PC-3 (cell line): ENCODE measurements at regions not wholly inside any gene's neighbourhood (a gene's known extent, or its start where the extent isn't known, plus 50 kb on each side); places are given as distances from the start of the nearest gene placed in this dataset.

Experiments
- ATAC-seq: fragments of 200-7000 bp; cut with Tn5 transposase; 2 replicates; pipeline ENCODE4 v1.9.1; 2020; ENCODE audit warnings: mild to moderate bottlenecking, moderate library complexity
- BruUV-seq: library from RNA; stranded (reverse); fragments of 400-500 nt; replicated peaks from 2 replicates; lab custom pipeline; 2021; lab: Mats Ljungman, UMichigan
- CTCF ChIA-PET: fragments of 300-600 bp; sonication (Branson Sonifier 250); formaldehyde crosslinking; loops from one replicate; lab custom pipeline; 2022; ENCODE audit warnings: antibody characterized with exemption; lab: Charles Lee
- POLR2A ChIA-PET: fragments of 300-600 bp; sonication (Branson Sonifier 250); formaldehyde crosslinking; loops from one replicate; lab custom pipeline; 2022; ENCODE audit warnings: antibody characterized with exemption; ENCODE audit not compliant: unreplicated experiment; lab: Charles Lee
- DNase-seq: peaks from one replicate; pipeline ENCODE4 v3.0.0-alpha.2; 2015
- H2AFZ ChIP-seq: fragments of 300-600 bp; sonication (generic); 2 replicates; pipeline ENCODE4 v1.6.0; 2016; ENCODE audit warnings: antibody characterized with exemption, low read length
- H3F3A ChIP-seq: fragments of 300-600 bp; sonication (generic); one replicate; pipeline ENCODE4 v1.6.0; 2017; ENCODE audit warnings: antibody characterized with exemption, low read length, control low read depth, mild to moderate bottlenecking; ENCODE audit not compliant: unreplicated experiment
- H3K27ac ChIP-seq: fragments of 300-600 bp; sonication (generic); 2 replicates; pipeline ENCODE4 v1.5.1; 2016; ENCODE audit warnings: mild to moderate bottlenecking, low read length
- H3K27me3 ChIP-seq: fragments of 300-600 bp; sonication (generic); 2 replicates; pipeline ENCODE4 v1.6.1; 2016; ENCODE audit warnings: low read length, mixed read lengths
- H3K36me3 ChIP-seq: fragments of 300-600 bp; sonication (generic); 2 replicates; pipeline ENCODE4 v1.6.1; 2016; ENCODE audit warnings: low read depth, mixed run types, low read length, mixed read lengths
- H3K4me1 ChIP-seq: fragments of 300-600 bp; sonication (generic); 2 replicates; pipeline ENCODE4 v1.5.1; 2016; ENCODE audit warnings: low read length; ENCODE audit not compliant: insufficient read depth
- H3K4me2 ChIP-seq: fragments of 300-600 bp; sonication (generic); 2 replicates; pipeline ENCODE4 v1.6.0; 2016; ENCODE audit warnings: low read length
- H3K4me3 ChIP-seq: fragments of 300-600 bp; sonication (generic); 2 replicates; pipeline ENCODE4 v1.5.1; 2016; ENCODE audit warnings: mild to moderate bottlenecking, low read length, mixed read lengths
- H3K79me2 ChIP-seq: fragments of 300-600 bp; sonication (generic); 2 replicates; pipeline ENCODE4 v1.6.1; 2017; ENCODE audit warnings: low read length, mixed read lengths
- H3K9ac ChIP-seq: fragments of 300-600 bp; sonication (generic); 2 replicates; pipeline ENCODE4 v1.6.0; 2016; ENCODE audit warnings: mild to moderate bottlenecking, low read length
- H3K9me2 ChIP-seq: fragments of 300-600 bp; sonication (generic); replicated peaks from 2 replicates; pipeline ENCODE4 v1.6.1; 2016; ENCODE audit warnings: mixed run types, low read length, mixed read lengths
- H3K9me3 ChIP-seq: fragments of 300-600 bp; sonication (generic); 2 replicates; pipeline ENCODE4 v1.6.1; 2016; ENCODE audit warnings: low read length, mixed read lengths
- H4K20me1 ChIP-seq: fragments of 300-600 bp; sonication (generic); 2 replicates; pipeline ENCODE4 v1.6.1; 2016; ENCODE audit warnings: low read length, mixed read lengths
- CTCF ChIP-seq: fragments of 300-600 bp; sonication (generic); conservative IDR thresholded peaks from 2 replicates; pipeline ENCODE4 v1.5.1; 2017; ENCODE audit warnings: antibody characterized with exemption, low read depth, mild to moderate bottlenecking, low read length
- EZH2 ChIP-seq: fragments of 300-600 bp; sonication (generic); IDR thresholded peaks from one replicate; pipeline ENCODE4 v1.6.1; 2017; ENCODE audit warnings: antibody characterized with exemption, mild to moderate bottlenecking, low read length; ENCODE audit not compliant: unreplicated experiment
- EZH2phosphoT487 ChIP-seq: fragments of 300-600 bp; sonication (generic); IDR thresholded peaks from 2 replicates; pipeline ENCODE4 v1.6.1; 2018; ENCODE audit warnings: mild to moderate bottlenecking, antibody characterized with exemption, low read length, borderline replicate concordance
- intact Hi-C: fragments of 100-400 bp; cut with micrococcal nuclease; formaldehyde crosslinking; loops from 2 replicates; pipeline ENCODE4 v1.9.0; 2023

- H3K27me3 ChIP-seq = no peaks in the 10 kb centered on the region
- no peak for DNase-seq
- no TSS peak for BruUV-seq
- POLR2A ChIA-PET = no interaction called here
- TF ChIP-seq CTCF = no peak
- TF ChIP-seq EZH2 = no peak
- no peak for TF ChIP-seq EZH2phosphoT487
- peaks cover 41% of the 10 kb centered on the region for H3K4me1 ChIP-seq
- CTCF ChIA-PET = no interaction called here
- no peaks in the 10 kb centered on the region for H3K36me3 ChIP-seq
- no peak overlapping the region for H3K4me2 ChIP-seq
- no peaks in the 10 kb centered on the region for H3K9me2 ChIP-seq
- H3K27ac ChIP-seq = no peak overlapping the region
- H2AFZ ChIP-seq = no peak overlapping the region
- peaks cover 21% of the 10 kb centered on the region for H3F3A ChIP-seq
- intact Hi-C loops = no loop called here
- ATAC-seq = no peak
- H3K79me2 ChIP-seq = no peaks in the 10 kb centered on the region
- no peak overlapping the region for H3K9ac ChIP-seq
- H4K20me1 ChIP-seq = no peaks in the 10 kb centered on the region
- H3K9me3 ChIP-seq = no peaks in the 10 kb centered on the region
- no peak overlapping the region for H3K4me3 ChIP-seq
Measured at GRCh38 chr2:53473775-53474311, 293.8 kb upstream of the CHAC2 start.

GRCh38 chr2:53473236-53473635, 294.4 kb upstream of the CHAC2 start:
- Histone ChIP-seq H3K27ac (no peak overlapping the region), H3F3A (peaks cover 21% of the 10 kb centered on the region), H2AFZ (no peak overlapping the region), H3K4me3 (no peak overlapping the region), H3K27me3 (no peaks in the 10 kb centered on the region), H3K79me2 (no peaks in the 10 kb centered on the region), H3K4me1 (peaks cover 41% of the 10 kb centered on the region), H3K9me2 (no peaks in the 10 kb centered on the region), H3K4me2 (no peak overlapping the region), H3K9ac (no peak overlapping the region), H3K9me3 (no peaks in the 10 kb centered on the region), H4K20me1 (no peaks in the 10 kb centered on the region), H3K36me3 (no peaks in the 10 kb centered on the region)
- ChIA-PET POLR2A (no interaction called here), CTCF (no interaction called here)
- ATAC-seq = no peak
- intact Hi-C loops = no loop called here
- no TSS peak for BruUV-seq
- TF ChIP-seq EZH2phosphoT487 (no peak), CTCF (peak; percentile 58), EZH2 (no peak)
- peak; percentile 18 for DNase-seq

- DNase-seq (no peak), ATAC-seq (no peak)
- Histone ChIP-seq H3K9me3 (no peaks in the 10 kb centered on the region), H3K79me2 (no peaks in the 10 kb centered on the region), H4K20me1 (no peaks in the 10 kb centered on the region), H3K4me1 (no peaks in the 10 kb centered on the region), H3K9ac (no peak overlapping the region), H3K27me3 (no peaks in the 10 kb centered on the region), H3K9me2 (no peaks in the 10 kb centered on the region), H2AFZ (no peak overlapping the region), H3F3A (no peaks in the 10 kb centered on the region), H3K27ac (no peak overlapping the region), H3K4me3 (no peak overlapping the region), H3K36me3 (no peaks in the 10 kb centered on the region), H3K4me2 (no peak overlapping the region)
- no peak for TF ChIP-seq EZH2
- no peak for TF ChIP-seq EZH2phosphoT487
- no peak for TF ChIP-seq CTCF
- no TSS peak for BruUV-seq
- intact Hi-C loops = no loop called here
- CTCF ChIA-PET = no interaction called here
- POLR2A ChIA-PET = no interaction called here
Measured at GRCh38 chr2:53467467-53468180, 300.0 kb upstream of the CHAC2 start.
